GM18498 (cell line): ENCODE measurements at regions not wholly inside any gene's neighbourhood (a gene's known extent, or its start where the extent isn't known, plus 50 kb on each side); places are given as distances from the start of the nearest gene placed in this dataset.

ENCODE experiments used
- ATAC-seq: cut with Tn5 transposase; IDR thresholded peaks from one replicate; pipeline ENCODE4 v1.9.1; 2021; ENCODE audit warnings: mild to moderate bottlenecking, moderate library complexity; ENCODE audit not compliant: unreplicated experiment

GRCh38 chr3:3579658-3580057, 219.6 kb upstream of the LRRN1 start:
- no peak for ATAC-seq

DNA sequence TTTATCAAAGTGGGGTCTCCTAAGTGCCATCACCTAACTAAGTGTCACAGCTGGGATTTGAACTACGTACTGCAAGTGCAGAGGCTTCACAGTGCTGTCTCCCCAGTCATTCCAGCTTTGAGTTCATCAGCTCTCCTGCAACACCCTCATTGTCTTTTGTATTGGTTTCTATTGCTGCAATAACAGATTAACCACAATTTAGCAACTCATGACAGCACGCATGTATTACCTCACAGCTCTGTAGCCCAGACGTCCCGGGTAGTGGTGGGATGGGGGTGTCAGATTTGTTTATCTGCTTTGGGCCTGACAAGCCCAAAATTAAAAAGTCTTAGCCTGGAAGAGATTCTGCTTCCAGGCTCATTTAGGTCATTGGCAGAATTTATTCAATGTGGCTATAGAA, 220.5 kb upstream of the LRRN1 start:
- ATAC-seq: no peak

- ATAC-seq: no peak
Measured at GRCh38 chr3:3577823-3578222, 221.4 kb upstream of the LRRN1 start.

DNA sequence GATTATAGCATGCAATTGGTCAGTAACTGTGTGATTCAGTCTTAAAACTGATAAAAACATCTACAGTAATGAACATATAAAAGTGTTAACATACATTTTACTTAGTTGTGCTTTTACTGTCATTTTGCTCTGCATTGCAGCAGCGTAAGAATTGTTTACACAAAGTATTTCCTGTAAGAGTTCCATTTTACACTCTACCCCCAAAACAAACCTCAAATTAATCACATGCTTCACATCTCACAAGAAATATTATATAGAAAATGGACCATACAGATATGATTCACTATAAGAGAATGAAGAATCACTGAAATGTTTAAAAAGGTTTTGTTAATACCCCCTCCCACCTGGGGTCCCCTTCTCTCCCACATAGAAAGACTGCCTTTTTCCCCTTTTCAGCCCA, 225.9 kb upstream of the LRRN1 start:
- ATAC-seq: no peak

- ATAC-seq: no peak
Measured at GRCh38 chr3:3560591-3561311, 238.5 kb upstream of the LRRN1 start.

- ATAC-seq: no peak
Measured at GRCh38 chr3:3559786-3560185, 239.4 kb upstream of the LRRN1 start.

DNA sequence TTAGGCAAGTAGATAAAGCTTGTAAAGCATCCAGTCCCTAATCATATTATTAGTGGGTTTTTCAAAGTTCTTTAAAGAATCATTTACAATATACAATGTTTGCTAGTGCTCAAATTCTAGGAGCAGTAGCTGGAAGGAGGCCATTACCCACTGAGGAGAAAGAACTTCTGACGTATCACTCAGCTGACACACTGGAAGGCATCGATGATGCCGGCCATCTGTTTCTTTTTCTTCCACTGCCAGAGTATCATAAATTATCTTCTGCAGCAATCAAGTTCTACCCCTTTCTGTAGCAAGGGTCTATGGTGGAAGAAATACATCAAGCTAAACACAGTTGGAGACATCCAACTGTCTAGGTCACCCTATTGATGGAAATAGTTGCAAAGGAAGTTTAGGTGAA, 243.2 kb upstream of the LRRN1 start:
- no peak for ATAC-seq

DNA sequence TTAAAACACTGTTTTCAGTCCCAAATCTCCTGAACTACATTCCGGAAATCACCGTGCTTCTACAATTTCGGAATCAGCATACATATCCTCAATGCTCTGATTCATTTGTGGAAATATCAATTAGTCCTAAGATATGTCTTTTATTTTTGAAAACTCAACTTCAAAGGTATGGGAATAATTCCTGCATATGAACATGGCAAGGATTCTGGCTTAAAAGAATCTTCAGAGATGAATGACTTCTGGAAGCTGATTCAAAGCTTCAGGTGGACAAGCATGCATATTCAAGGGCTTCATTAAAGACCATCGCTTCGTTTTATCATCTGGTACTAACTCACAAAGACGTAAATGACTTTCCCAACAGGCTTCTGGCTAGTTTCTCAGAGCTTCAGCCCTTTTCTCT, 246.0 kb upstream of the LRRN1 start:
- ATAC-seq: no peak

DNA sequence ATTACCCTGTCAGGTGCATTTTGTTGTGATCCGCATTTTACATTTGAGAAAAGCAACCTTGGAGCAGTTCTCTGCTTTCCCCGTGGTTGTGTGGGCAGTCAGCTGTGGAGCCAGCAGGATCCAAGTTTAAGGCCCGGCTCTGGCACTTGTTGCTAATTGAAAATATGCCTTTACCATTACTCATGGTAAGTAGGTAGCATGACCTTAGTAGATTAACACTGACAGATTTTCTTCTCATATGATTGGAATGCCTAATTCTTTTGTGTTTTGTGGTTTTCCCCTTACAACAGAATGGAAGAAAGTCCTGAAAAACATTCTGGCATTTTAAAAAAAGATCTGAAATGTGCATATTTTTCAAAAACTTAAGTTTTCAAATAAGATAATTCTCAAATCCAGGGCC, 246.5 kb upstream of the LRRN1 start:
- ATAC-seq: no peak

GRCh38 chr3:3551981-3552380, 247.2 kb upstream of the LRRN1 start:
- no peak for ATAC-seq

DNA sequence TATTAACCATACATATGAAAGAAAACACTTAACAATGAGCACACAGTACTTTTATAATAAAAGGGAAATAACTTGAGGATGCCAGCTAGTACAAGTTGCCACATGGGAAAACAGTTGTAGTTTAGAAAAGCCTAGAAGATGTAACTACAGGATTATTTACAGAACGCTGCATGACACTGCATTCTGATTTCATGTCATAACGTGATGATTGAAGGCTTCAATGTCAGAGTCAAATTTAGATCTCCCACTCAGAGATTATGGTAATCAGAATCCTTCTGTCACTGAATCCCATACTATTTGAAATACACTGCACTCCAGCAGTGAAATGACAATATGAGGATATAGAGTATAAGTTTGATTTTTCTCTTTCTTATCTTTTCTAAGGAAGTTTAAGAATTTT, 253.9 kb upstream of the LRRN1 start:
- no peak for ATAC-seq

GRCh38 chr3:3538451-3538850, 260.8 kb upstream of the LRRN1 start:
- no peak for ATAC-seq

GRCh38 chr3:3532508-3532907, 266.7 kb upstream of the LRRN1 start:
- ATAC-seq: no peak

GRCh38 chr3:3531476-3531875, 267.8 kb upstream of the LRRN1 start:
- no peak for ATAC-seq

DNA sequence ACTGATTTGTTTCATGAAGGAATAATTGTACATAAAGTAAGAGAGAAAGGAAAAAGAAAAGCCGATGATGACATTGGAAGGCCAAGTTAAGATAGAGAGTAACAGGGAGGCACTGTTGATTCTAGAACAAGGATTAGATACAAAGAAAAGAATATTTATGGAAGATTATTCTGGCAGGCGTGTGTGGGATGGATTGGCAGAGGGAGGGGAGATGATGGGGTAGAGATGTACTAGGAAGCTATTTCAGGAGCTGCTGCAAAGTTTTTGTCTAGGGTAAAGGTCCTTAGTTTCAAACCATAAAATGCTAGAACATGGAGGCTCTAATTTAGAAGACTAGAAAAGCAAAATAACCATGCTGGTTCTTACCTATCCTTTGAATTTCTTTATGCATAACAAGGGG, 280.0 kb upstream of the LRRN1 start:
- no peak for ATAC-seq

- ATAC-seq: no peak
Measured at GRCh38 chr3:3516996-3517395, 282.2 kb upstream of the LRRN1 start.

GRCh38 chr3:3516384-3516783, 282.8 kb upstream of the LRRN1 start:
- ATAC-seq: no peak

DNA sequence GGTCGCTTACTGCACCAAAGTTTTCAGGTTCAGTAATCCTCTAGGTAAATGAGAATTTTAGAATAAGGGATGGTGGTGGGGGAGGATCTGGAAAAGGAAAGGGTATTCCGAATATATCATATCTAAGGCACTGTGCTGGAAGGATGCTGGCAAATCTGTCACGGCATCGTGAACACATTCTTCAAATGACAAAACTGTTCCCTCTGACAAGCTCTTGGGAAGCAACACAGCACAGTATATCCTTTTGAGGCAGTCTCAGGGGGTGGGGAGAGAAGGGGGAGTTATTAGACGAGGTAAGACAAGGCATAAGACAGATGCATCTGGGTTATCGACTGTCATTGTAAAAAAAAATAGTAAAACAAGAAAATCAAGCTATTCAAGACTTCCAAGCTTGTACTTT, 289.6 kb upstream of the LRRN1 start:
- no peak for ATAC-seq

DNA sequence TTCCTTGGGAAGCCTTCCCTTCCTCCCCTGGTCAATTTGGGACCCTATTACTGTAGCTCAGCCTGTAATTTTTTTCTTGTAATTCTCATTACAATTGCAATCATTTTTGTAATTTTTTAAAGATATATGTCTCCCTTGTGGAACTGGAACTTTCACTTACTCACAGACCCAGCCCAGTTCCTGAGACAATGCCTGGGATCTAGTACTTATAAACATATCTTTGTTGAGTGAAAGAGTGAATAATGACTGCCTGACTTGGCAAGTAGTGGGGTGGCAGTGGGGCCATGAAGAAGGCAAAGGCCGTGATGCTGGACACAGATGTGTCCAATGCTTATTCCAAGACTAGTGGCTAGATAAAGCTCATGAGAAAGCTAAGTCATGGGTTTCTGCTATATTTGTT, 294.5 kb upstream of the LRRN1 start:
- ATAC-seq: no peak

- ATAC-seq: no peak
Measured at GRCh38 chr3:3503411-3503810, 295.8 kb upstream of the LRRN1 start.

DNA sequence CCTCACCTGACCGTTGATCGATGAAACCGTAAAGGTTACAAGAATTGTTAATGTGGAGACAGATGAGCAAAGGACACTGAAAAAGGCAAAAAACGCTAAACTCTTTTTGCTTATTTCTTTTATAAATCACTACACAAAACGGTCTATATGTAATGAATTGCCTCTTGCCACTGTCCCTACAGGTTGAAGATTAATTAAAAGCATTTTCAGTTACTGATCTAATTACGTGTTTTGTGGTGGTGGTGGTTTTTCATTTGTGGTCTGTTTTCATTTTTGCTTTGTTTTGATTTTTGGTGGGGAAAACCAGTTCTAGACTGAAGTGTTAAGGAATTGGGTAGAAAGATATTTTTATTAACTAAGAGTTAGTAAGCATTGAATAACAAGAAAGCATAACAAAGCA, 299.2 kb upstream of the LRRN1 start:
- ATAC-seq: no peak

- ATAC-seq: no peak
Measured at GRCh38 chr3:3499012-3499562, 300.1 kb upstream of the LRRN1 start.

DNA sequence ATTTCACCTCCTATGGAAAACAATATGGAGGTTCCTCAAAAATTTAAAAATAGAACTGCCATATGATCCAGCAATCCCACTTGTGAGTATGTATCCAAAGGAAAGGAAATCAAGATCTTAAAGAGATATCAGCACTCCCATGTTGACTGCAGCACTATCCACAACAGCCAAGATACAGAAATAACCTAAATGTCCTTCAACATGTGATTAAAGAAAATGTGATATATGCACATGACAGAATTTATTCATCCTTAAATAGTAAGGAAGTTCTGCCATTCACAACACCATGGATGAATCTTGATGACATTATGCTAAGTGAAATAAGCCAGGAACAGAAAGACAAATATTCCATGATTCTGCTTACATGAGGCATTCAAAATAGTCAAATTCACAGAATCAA, 303.6 kb upstream of the LRRN1 start:
- no peak for ATAC-seq
